ENCODE measurements at regions not wholly inside any gene's neighbourhood (a gene's known extent, or its start where the extent isn't known, plus 50 kb on each side); places are given as distances from the start of the nearest gene placed in this dataset.

DNA sequence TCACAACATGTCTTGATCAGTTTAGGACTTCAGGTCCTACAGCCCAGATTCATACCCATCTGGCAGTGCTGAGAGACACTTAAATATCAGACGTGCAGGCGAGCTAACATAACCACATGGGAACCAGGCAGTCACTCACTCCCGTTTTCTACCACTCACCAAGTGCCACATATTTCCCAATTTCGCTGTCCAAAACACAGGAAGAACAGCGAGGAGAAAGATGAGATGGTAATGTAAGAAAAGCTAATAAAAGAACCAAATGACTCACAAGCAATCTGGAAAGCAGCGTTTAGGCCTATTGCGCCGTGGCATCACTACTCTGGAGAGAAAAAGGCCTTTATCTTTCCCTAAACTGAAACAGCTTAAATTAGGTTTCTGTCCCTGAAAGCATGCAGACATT, 647.8 kb upstream of the SLC39A10 start:
- TF ChIP-seq, protein P1, sequence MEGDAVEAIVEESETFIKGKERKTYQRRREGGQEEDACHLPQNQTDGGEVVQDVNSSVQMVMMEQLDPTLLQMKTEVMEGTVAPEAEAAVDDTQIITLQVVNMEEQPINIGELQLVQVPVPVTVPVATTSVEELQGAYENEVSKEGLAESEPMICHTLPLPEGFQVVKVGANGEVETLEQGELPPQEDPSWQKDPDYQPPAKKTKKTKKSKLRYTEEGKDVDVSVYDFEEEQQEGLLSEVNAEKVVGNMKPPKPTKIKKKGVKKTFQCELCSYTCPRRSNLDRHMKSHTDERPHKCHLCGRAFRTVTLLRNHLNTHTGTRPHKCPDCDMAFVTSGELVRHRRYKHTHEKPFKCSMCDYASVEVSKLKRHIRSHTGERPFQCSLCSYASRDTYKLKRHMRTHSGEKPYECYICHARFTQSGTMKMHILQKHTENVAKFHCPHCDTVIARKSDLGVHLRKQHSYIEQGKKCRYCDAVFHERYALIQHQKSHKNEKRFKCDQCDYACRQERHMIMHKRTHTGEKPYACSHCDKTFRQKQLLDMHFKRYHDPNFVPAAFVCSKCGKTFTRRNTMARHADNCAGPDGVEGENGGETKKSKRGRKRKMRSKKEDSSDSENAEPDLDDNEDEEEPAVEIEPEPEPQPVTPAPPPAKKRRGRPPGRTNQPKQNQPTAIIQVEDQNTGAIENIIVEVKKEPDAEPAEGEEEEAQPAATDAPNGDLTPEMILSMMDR (conservative IDR thresholded peaks at IDR 0.05; ENCODE audit: low read depth, low read length): no peak
- TF ChIP-seq EZH2 (IDR thresholded peaks at IDR 0.05; ENCODE audit: low read length, unreplicated experiment): no peak
- no peak for TF ChIP-seq EZH2phosphoT487 (IDR thresholded peaks at IDR 0.05; ENCODE audit: borderline replicate concordance, low read length)
